Neural cell (in vitro differentiated cells): ENCODE measurements at regions not wholly inside any gene's neighbourhood (a gene's known extent, or its start where the extent isn't known, plus 50 kb on each side); places are given as distances from the start of the nearest gene placed in this dataset.
A peak's percentile ranks its signal among the peaks of the same experiment; 100 is the strongest.

ENCODE experiments used
- H2AFZ ChIP-seq: fragments of 200-600, 300-800 bp; sonication (generic), shearing (Covaris generic); 2 replicates; pipeline ENCODE4 v1.6.0; 2014; ENCODE audit warnings: low read depth, mild to moderate bottlenecking, antibody characterized with exemption, low read length, moderate library complexity
- H3F3A ChIP-seq: fragments of 200-600 bp; shearing (Covaris generic); 2 replicates; pipeline ENCODE4 v1.6.1; 2016; ENCODE audit warnings: mild to moderate bottlenecking, moderate library complexity, mixed read lengths, antibody characterized with exemption, low read length; ENCODE audit not compliant: insufficient read depth, poor library complexity, severe bottlenecking
- H3K27ac ChIP-seq: fragments of 200-600, 300-800 bp; sonication (generic), shearing (Covaris generic); 2 replicates; pipeline ENCODE4 v1.5.1; 2014; ENCODE audit warnings: mild to moderate bottlenecking, low read length, moderate library complexity
- H3K27me3 ChIP-seq: fragments of 300-800, 200-600 bp; sonication (generic), shearing (Covaris generic); 2 replicates; pipeline ENCODE4 v1.6.0; 2014; ENCODE audit warnings: mild to moderate bottlenecking, low read depth, low read length, moderate library complexity; ENCODE audit not compliant: insufficient read depth
- H3K36me3 ChIP-seq: fragments of 300-800, 200-600 bp; sonication (generic), shearing (Covaris generic); 2 replicates; pipeline ENCODE4 v1.5.1; 2014; ENCODE audit warnings: mild to moderate bottlenecking, antibody characterized with exemption, low read length, moderate library complexity; ENCODE audit not compliant: insufficient read depth
- H3K4me2 ChIP-seq: fragments of 300-800, 200-600 bp; sonication (generic), shearing (Covaris generic); 2 replicates; pipeline ENCODE4 v1.6.0; 2014; ENCODE audit warnings: mild to moderate bottlenecking, low read length
- H3K4me3 ChIP-seq: fragments of 300-800, 200-600 bp; sonication (generic), shearing (Covaris generic); 2 replicates; pipeline ENCODE4 v1.5.1; 2014; ENCODE audit warnings: mild to moderate bottlenecking, low read length, moderate library complexity
- H3K79me2 ChIP-seq: fragments of 200-600 bp; shearing (Covaris generic); replicated peaks from 2 replicates; pipeline ENCODE4 v1.6.0; 2014; ENCODE audit warnings: mild to moderate bottlenecking, low read length, moderate library complexity; ENCODE audit not compliant: insufficient read depth
- H3K9ac ChIP-seq: fragments of 300-800, 200-600 bp; sonication (generic), shearing (Covaris generic); 2 replicates; pipeline ENCODE4 v1.6.1; 2016; ENCODE audit warnings: mild to moderate bottlenecking, low read length, mixed read lengths
- H3K9me2 ChIP-seq: fragments of 200-600 bp; shearing (Covaris generic); 2 replicates; pipeline ENCODE4 v1.6.1; 2016; ENCODE audit warnings: mild to moderate bottlenecking, low read length, mixed read lengths; ENCODE audit not compliant: insufficient read depth
- H3K9me3 ChIP-seq: fragments of 200-600, 300-800 bp; sonication (generic), shearing (Covaris generic); 2 replicates; pipeline ENCODE4 v1.6.1; 2016; ENCODE audit warnings: mild to moderate bottlenecking, mixed run types, low read length, moderate library complexity, mixed read lengths
- H4K20me1 ChIP-seq: fragments of 200-600 bp; shearing (Covaris generic); 2 replicates; pipeline ENCODE4 v1.6.1; 2016; ENCODE audit warnings: mild to moderate bottlenecking, mixed run types; ENCODE audit not compliant: insufficient read depth
- CTCF ChIP-seq: fragments of 450-650 bp; IDR thresholded peaks from 2 replicates; pipeline ENCODE4 v1.5.1; 2014; ENCODE audit warnings: antibody characterized with exemption, mild to moderate bottlenecking, moderate library complexity; ENCODE audit not compliant: poor library complexity, severe bottlenecking
- EP300 ChIP-seq: fragments of 450-650 bp; conservative IDR thresholded peaks from 2 replicates; pipeline ENCODE4 v1.6.1; 2014; ENCODE audit warnings: antibody characterized with exemption, mild to moderate bottlenecking, moderate library complexity; ENCODE audit not compliant: poor library complexity, severe bottlenecking
- EZH2 ChIP-seq: fragments of 200-600, 300-800 bp; shearing (Covaris generic), sonication (generic); IDR thresholded peaks from 2 replicates; pipeline ENCODE4 v1.6.1; 2014; ENCODE audit warnings: antibody characterized with exemption, low read length, borderline replicate concordance, mild to moderate bottlenecking; ENCODE audit not compliant: insufficient read depth, poor library complexity, severe bottlenecking
- MXI1 ChIP-seq: fragments of 450-650 bp; conservative IDR thresholded peaks from 2 replicates; pipeline ENCODE4 v1.6.1; 2014; ENCODE audit warnings: antibody characterized with exemption, mild to moderate bottlenecking; ENCODE audit not compliant: poor library complexity, severe bottlenecking
- POLR2AphosphoS5 ChIP-seq: IDR thresholded peaks from 2 replicates; pipeline ENCODE4 v1.6.1; 2012
- RAD21 ChIP-seq: fragments of 450-650 bp; conservative IDR thresholded peaks from 2 replicates; pipeline ENCODE4 v1.6.1; 2014; ENCODE audit warnings: antibody characterized with exemption, mild to moderate bottlenecking, moderate library complexity
- SMC3 ChIP-seq: fragments of 450-650 bp; conservative IDR thresholded peaks from 2 replicates; pipeline ENCODE4 v1.6.1; 2014; ENCODE audit warnings: antibody characterized with exemption, mild to moderate bottlenecking, moderate library complexity; ENCODE audit not compliant: poor library complexity
- TAF1 ChIP-seq: IDR thresholded peaks from 2 replicates; pipeline ENCODE4 v1.6.1; 2012; ENCODE audit warnings: low read depth
- TF ChIP-seq, protein P1 (sequence below): IDR thresholded peaks from 2 replicates; pipeline ENCODE4 v1.6.1; 2012; ENCODE audit warnings: borderline replicate concordance

DNA sequence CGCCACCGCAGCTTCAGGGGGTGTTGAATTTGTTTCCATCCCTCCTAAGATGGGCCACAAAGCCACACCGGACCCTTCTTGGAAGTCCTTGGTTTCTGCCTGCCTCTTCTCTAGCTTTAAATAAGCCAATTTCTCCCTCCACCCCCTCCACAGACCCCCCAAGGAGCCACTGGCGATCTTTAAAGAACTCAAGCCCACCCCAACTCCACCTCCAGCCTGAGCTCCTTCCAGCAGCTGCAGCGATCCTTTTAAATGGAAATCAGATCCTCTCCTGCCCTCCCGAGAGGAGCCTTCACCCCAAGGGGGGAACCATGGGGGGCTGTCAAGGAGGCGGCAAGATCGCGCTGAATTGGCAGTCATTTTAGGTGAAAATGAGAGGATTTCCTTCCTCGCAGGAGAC is 133.1 kb downstream of the NCOR2 start:
- Histone ChIP-seq H3K27me3 (no peaks in the 10 kb centered on the region), H3F3A (peaks cover 10% of the 10 kb centered on the region), H3K4me2 (peak overlapping the region; percentile 63), H2AFZ (no peak overlapping the region), H3K4me3 (peak overlapping the region; percentile 54), H3K9me2 (no peaks in the 10 kb centered on the region), H3K36me3 (no peaks in the 10 kb centered on the region), H3K27ac (peak overlapping the region; percentile 64), H3K9me3 (no peaks in the 10 kb centered on the region), H3K9ac (peak overlapping the region; percentile 46), H3K79me2 (no peaks in the 10 kb centered on the region), H4K20me1 (no peaks in the 10 kb centered on the region)
- TF ChIP-seq POLR2AphosphoS5 (peak; percentile 19), RAD21 (no peak)

- Histone ChIP-seq H3K36me3 (no peaks in the 10 kb centered on the region), H3K27ac (peak overlapping the region; percentile 64), H3K27me3 (no peaks in the 10 kb centered on the region), H3K9ac (peak overlapping the region; percentile 46), H3K9me2 (no peaks in the 10 kb centered on the region), H3F3A (peaks cover 6% of the 10 kb centered on the region), H3K4me2 (peak overlapping the region; percentile 63), H2AFZ (no peak overlapping the region), H3K4me3 (peak overlapping the region; percentile 54), H3K79me2 (no peaks in the 10 kb centered on the region), H4K20me1 (no peaks in the 10 kb centered on the region), H3K9me3 (no peaks in the 10 kb centered on the region)
- TF ChIP-seq EZH2, result no peak
- no peak for TF ChIP-seq EP300
- TF ChIP-seq POLR2AphosphoS5, result no peak
- no peak for TF ChIP-seq RAD21
- no peak for TF ChIP-seq CTCF
- TF ChIP-seq, protein P1, sequence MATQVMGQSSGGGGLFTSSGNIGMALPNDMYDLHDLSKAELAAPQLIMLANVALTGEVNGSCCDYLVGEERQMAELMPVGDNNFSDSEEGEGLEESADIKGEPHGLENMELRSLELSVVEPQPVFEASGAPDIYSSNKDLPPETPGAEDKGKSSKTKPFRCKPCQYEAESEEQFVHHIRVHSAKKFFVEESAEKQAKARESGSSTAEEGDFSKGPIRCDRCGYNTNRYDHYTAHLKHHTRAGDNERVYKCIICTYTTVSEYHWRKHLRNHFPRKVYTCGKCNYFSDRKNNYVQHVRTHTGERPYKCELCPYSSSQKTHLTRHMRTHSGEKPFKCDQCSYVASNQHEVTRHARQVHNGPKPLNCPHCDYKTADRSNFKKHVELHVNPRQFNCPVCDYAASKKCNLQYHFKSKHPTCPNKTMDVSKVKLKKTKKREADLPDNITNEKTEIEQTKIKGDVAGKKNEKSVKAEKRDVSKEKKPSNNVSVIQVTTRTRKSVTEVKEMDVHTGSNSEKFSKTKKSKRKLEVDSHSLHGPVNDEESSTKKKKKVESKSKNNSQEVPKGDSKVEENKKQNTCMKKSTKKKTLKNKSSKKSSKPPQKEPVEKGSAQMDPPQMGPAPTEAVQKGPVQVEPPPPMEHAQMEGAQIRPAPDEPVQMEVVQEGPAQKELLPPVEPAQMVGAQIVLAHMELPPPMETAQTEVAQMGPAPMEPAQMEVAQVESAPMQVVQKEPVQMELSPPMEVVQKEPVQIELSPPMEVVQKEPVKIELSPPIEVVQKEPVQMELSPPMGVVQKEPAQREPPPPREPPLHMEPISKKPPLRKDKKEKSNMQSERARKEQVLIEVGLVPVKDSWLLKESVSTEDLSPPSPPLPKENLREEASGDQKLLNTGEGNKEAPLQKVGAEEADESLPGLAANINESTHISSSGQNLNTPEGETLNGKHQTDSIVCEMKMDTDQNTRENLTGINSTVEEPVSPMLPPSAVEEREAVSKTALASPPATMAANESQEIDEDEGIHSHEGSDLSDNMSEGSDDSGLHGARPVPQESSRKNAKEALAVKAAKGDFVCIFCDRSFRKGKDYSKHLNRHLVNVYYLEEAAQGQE, result no peak
These were observed 133.5 kb downstream of the NCOR2 start for GRCh38 chr12:124433879-124434278.

DNA sequence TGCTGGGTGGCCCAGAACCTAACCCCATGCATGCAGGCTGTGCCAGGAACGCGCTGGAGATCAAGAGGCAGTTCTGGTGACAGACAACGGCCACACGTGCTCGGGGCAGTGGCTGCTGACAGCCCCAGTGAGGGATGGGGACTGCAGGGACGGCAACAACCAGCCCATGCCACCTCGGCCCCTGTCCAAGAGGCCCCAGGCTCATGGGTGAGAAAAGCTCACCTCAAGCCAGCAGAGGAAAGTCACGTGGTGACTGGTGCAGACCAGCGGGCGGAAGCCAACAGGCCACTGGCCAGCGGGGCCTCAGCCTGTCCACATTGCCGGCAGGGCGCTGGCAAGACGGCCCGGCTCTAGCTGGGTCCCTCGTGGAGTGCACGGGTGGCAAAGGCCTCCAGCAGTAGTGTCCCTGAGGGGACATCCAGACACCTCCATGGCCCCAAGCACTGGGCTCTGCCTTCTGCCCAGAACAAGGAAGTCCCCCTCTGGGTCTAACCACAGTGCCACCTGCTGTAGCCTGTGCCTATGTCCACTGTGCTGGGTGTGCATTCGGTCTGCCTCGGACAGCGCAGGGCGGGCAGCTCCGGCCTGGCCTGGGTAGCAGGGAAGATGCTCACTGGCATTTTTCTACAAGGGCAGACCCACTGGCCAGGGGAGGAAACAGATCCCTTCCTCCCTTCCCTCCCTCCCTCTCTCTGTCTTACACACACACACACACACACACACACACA is 134.1 kb downstream of the NCOR2 start:
- H4K20me1 ChIP-seq, result no peaks in the 10 kb centered on the region
- no peak overlapping the region for H3K4me2 ChIP-seq
- H3K27me3 ChIP-seq, result no peaks in the 10 kb centered on the region
- no peak for TF ChIP-seq SMC3
- no peak for TF ChIP-seq TAF1
- no peak for TF ChIP-seq CTCF
- TF ChIP-seq EZH2, result no peak
- TF ChIP-seq POLR2AphosphoS5, result no peak
- no peak for TF ChIP-seq RAD21
- TF ChIP-seq MXI1, result no peak
- no peak for TF ChIP-seq EP300
- TF ChIP-seq, protein P1, result no peak
- H3K9me3 ChIP-seq, result no peaks in the 10 kb centered on the region
- no peak overlapping the region for H3K4me3 ChIP-seq
- peak overlapping the region; percentile 5 for H3K9ac ChIP-seq
- no peaks in the 10 kb centered on the region for H3K9me2 ChIP-seq
- H3K36me3 ChIP-seq, result no peaks in the 10 kb centered on the region
- peak overlapping the region; percentile 34 for H3K27ac ChIP-seq
- H2AFZ ChIP-seq, result no peak overlapping the region
- no peaks in the 10 kb centered on the region for H3K79me2 ChIP-seq
- H3F3A ChIP-seq, result peaks cover under 1% of the 10 kb centered on the region
